NB4 (cell line): ENCODE measurements at regions not wholly inside any gene's neighbourhood (a gene's known extent, or its start where the extent isn't known, plus 50 kb on each side); places are given as distances from the start of the nearest gene placed in this dataset.

Experiments used
- DNase-seq: peaks from one replicate; pipeline ENCODE4 v3.0.0; 2010; ENCODE audit warnings: low read depth
- H3K4me3 ChIP-seq: one replicate; pipeline ENCODE4 v1.5.1; 2011; ENCODE audit warnings: mild to moderate bottlenecking, low read depth, low read length, moderate library complexity
- MYC ChIP-seq: IDR thresholded peaks from 2 replicates; pipeline ENCODE4 v1.6.1; 2011; ENCODE audit warnings: low read depth, low read length
- POLR2A ChIP-seq: IDR thresholded peaks from 2 replicates; pipeline ENCODE4 v1.6.1; 2011; ENCODE audit warnings: mild to moderate bottlenecking; ENCODE audit not compliant: insufficient read length; ENCODE audit errors: extremely low read depth
- TF ChIP-seq, protein P1 (sequence below): IDR thresholded peaks from one replicate; pipeline ENCODE4 v1.5.1; 2012; ENCODE audit warnings: low read depth, low read length
- TF ChIP-seq, protein P2 (sequence below): IDR thresholded peaks from 2 replicates; pipeline ENCODE4 v1.6.1; 2011; ENCODE audit warnings: low read depth, low read length

DNA sequence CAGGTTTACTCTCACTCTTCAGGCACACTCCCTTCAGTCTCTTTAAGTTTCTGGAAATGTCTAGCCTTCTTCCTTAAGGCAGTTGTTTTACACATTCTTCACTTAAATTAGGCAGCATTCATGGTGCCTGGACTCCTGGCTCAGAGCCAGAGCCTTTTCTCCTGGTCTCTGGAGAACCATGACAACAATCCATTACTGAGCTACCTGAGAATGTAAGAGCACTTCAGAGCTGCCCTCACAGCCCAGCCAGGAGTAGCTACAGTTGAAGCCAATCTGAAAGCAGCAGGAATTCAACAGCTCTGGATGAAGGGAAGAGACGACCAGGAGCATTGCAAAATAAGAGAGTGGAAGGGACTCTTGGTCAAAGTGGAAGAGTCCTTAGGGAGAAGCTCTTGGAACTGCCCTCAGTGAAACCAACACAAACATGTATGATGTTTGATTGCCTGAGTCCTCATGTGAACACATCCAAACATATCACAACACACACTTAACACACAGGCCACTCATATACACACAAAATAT, 416.8 kb upstream of the SPTLC3 start:
- DNase-seq = no peak

DNA sequence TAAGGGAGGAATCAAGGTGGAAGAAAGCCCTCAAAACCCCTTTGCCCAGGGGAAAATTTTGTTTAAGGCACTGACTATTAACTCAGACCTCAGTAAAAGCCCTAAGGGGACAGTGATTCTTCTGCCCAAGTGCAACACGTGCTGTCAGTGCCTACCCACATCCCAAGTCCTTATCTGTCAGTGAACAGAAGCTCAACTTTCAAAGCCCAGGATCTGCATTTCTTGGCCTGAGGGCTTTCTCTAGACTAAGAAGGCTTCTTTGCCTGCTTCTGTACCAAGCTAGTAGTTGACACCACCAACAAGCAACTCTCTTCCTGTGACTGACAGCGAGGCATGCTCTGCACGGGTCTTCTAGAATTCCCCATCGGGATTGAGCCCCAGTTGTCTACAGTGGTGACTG, 416.0 kb upstream of the SPTLC3 start:
- no peak for DNase-seq
- H3K4me3 ChIP-seq = no peak overlapping the region
- TF ChIP-seq, protein P1, sequence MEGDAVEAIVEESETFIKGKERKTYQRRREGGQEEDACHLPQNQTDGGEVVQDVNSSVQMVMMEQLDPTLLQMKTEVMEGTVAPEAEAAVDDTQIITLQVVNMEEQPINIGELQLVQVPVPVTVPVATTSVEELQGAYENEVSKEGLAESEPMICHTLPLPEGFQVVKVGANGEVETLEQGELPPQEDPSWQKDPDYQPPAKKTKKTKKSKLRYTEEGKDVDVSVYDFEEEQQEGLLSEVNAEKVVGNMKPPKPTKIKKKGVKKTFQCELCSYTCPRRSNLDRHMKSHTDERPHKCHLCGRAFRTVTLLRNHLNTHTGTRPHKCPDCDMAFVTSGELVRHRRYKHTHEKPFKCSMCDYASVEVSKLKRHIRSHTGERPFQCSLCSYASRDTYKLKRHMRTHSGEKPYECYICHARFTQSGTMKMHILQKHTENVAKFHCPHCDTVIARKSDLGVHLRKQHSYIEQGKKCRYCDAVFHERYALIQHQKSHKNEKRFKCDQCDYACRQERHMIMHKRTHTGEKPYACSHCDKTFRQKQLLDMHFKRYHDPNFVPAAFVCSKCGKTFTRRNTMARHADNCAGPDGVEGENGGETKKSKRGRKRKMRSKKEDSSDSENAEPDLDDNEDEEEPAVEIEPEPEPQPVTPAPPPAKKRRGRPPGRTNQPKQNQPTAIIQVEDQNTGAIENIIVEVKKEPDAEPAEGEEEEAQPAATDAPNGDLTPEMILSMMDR = no peak
- TF ChIP-seq, protein P2, sequence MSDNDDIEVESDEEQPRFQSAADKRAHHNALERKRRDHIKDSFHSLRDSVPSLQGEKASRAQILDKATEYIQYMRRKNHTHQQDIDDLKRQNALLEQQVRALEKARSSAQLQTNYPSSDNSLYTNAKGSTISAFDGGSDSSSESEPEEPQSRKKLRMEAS = no peak
- TF ChIP-seq MYC (no peak), POLR2A (no peak)

More for the DNA sequence above, 416.8 kb upstream of the SPTLC3 start:
- no peak overlapping the region for H3K4me3 ChIP-seq
- TF ChIP-seq, protein P1 = no peak

DNA sequence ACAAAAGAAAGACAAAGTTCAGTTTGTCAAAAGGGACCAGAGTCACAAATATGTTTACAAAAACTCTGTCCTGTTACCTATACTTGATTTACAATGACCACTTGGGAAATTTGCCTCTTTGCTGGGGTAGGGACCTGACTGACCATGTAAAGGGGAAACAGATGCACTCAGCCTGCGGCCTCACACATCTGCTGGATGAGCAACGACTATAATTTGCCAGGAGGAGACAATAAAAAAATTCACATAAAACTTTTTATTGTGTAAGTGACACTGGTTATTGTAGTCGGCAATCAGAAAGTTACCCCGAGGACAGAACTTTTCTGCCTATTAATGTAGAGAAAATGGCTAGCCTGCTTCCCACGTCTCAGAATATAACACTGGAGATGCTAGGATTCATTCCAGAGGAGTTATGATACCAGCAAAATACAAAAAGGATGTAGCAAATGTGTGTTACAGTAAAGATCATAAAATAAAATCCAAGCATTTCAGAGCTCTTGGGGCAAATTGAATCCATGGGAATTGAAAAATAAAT, 415.4 kb upstream of the SPTLC3 start:
- TF ChIP-seq, protein P2 = no peak
- TF ChIP-seq, protein P1 = no peak
- TF ChIP-seq POLR2A (no peak), MYC (no peak)
- H3K4me3 ChIP-seq = no peak overlapping the region
- no peak for DNase-seq

DNA sequence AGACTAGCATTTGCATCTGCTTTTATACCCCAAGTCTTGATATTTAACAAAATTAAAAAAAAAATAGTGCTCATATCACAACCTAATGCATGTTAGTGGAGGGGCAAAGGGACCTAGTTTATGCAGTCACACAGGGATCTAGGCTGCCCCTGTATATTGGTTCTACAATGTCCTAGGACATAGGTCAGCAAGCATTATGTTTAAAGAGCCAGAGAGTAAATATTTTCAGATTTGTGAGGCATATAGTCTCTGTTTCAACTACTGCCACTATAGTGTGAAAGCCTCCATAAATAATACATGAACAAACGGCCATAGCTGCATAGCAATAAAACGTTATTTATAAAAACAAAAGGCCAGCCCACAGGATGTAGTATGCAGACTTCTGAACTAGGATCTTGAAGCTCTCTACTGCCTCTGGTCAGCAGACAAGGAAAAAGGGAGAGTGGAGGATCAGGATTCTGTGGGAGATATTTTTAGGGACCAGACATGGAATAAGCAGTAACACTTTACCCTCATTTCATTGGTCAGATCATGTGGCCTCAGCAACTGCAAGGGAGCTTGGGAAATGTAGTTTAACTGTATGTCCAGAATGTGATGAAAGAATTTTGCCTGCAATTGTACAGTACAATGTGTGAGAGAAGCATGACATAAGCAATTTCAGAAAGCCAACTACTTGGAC, 414.2 kb upstream of the SPTLC3 start:
- H3K4me3 ChIP-seq = no peak overlapping the region
- TF ChIP-seq, protein P1 = no peak
- TF ChIP-seq MYC = no peak
- peak; percentile 32 for DNase-seq

DNA sequence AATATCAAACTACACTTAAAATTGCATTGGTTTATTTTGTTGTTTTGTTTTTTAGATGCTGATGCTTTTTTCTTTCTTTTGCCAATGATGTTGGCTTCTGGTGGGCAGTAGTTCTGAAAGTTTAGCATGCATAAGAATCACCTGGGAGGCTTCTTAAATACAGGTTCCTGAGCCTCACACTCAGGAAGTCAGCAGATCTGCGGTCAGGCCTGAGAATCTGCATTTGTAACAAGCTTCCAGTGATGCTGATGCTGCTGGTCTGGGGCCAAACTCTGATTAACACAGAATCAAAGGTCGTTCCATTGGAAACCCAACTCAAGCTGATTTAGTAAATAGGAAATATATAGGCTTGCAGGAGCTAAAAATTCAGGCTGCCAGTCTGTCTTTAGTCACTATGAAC, 412.9 kb upstream of the SPTLC3 start:
- DNase-seq = no peak
- no peak overlapping the region for H3K4me3 ChIP-seq
- TF ChIP-seq POLR2A (no peak), MYC (no peak)
- TF ChIP-seq, protein P1 = no peak
- TF ChIP-seq, protein P2 = no peak

DNA sequence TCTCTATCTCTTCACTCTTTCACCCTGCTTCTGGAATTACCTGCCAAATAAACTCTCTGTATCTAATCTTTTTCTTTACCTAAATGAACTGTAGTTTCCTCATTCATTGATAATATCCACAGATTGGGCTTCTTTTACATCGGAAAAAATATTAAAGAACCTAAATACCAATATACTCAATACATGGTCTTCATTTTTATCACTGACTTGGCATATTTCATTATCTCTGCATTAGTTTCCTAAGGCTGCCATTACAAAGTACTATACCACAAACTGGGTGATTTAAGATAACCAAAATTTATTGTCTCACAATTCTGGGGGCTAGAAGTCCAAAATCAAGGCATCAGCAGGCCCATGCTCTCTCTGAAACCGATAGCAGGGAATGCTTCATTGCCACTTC, 411.9 kb upstream of the SPTLC3 start:
- no peak for DNase-seq
- TF ChIP-seq, protein P2 = no peak
- TF ChIP-seq, protein P1 = no peak
- no peak for TF ChIP-seq POLR2A
- TF ChIP-seq MYC = no peak
- H3K4me3 ChIP-seq = no peak overlapping the region
